HG03175 (cell line): ENCODE measurements at regions not wholly inside any gene's neighbourhood (a gene's known extent, or its start where the extent isn't known, plus 50 kb on each side); places are given as distances from the start of the nearest gene placed in this dataset.
"Not testable (repeated sequence)": the region's sequence is repeated elsewhere in the genome, so short reads cannot be mapped to it uniquely, and the experiment has no call there.

Source experiments
- ATAC-seq: cut with Tn5 transposase; IDR thresholded peaks from one replicate; pipeline ENCODE4 v1.9.1; 2021; ENCODE audit warnings: mild to moderate bottlenecking, moderate library complexity; ENCODE audit not compliant: unreplicated experiment

- no peak for ATAC-seq
Observed at GRCh38 chr5:52603778-52604554, 183.8 kb upstream of the ITGA1 start.

DNA sequence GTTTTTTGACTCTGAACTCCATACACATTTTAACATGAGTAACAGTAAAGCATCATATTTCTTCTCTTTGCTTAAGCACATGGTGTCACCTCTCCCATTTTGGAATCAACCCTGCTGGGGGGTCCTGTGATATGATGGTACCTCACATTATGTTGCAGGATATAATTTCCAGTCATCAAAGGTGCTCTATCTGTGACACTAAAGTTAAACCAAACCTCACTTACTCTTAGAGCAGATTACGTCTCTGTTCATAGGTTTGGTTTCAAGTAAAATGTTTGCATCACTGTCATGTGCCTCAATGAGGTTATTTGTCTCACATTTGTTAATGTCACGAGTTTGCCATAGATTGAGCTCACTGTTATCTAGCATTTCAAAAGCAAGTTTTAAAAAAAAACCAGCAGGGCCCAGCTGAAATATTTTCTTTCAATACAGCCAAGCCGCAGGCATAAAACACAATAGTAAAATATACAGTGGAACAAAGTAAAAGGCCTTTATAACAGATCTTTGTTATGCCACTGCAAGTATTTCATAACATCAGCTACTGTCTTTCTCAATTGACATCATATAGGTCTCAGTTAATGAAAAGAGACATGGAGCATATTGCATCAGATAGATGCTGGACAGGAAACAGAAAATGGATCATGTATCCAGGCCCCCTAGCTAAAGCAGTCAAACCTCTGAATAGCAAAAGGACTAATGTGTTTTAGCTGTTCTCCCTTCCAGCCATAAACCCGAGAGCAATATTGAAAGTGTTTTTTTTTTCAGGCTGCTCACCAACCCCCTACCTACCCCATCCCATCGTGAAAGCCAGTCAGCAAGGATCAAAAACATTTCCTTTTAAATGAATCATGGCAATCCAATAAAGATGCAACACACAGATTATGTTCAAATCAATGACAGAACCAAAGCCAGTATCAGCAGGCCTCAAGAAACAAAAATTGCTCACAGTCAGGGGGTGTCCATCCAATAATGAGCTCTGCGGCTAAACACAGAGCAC lies 182.1 kb upstream of the ITGA1 start:
- ATAC-seq: no peak

DNA sequence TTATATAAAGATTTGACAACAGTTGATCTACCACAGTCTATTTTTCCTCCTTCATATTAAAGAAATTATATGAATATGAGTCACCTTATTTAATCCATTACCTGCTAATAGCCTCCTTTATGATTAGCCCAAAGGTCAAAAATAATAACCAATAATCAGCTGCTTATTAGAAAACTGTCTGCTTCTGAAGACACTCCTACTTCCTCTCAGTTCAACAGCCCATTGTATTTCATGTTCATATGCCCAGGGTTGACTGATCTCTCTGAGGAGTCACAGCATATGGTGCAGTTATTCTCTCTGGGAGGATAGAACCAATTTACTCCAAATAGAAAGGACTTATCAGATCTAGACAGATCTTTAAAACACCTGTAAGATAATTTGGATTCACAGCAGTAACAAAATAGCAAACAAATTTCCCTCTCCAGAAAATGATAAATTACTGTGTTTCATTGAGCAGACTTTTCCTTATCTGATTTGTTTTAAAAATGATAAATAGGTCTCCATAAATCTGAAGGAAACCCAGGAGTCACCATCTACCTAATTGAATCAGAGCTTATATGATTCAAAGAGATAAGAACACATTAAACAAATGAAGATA lies 180.4 kb upstream of the ITGA1 start:
- ATAC-seq: no peak

DNA sequence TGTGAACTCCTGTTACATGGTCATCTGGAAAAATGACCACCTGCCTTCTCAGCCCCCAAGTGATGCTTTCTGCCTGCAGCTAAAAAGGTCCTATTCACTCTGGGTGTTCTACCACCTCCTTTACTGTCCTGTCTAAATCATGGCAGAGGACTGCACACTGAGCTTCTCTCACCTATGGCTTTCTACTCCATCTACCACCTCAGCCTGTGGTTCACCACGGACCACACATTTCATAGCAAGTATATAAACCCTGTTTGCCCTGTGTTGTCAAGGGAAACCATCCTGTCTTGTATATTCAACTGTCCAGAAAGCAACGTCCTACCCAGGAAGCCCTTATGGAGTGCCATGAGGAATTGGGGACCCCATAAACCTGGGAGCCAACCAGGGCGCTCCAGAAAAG lies 167.4 kb upstream of the ITGA1 start:
- ATAC-seq: no peak

GRCh38 chr5:52623291-52623690 lies 164.4 kb upstream of the ITGA1 start:
- no peak for ATAC-seq

- ATAC-seq: no peak
Observed at GRCh38 chr5:52624291-52624690, 163.4 kb upstream of the ITGA1 start.

GRCh38 chr5:52626312-52626711 lies 161.4 kb upstream of the ITGA1 start:
- ATAC-seq: no peak

DNA sequence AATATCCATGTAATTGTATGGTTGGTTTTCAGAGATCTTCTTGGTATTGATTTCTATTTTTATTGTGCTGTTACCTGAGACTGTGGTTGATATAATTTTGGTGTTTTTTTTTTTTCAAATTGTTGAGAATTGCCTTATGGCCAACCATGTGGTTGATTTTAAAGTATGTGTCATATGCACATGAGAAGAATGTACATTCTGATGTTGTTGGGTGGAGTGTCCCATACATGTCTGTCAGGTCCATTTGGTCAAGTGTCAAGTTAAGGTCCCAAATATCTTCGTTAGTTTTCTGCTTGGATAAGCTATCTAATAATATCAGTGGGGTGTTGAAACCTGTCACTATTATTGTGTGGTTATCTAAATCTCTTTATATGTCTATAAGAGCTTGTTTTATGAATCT lies 160.0 kb upstream of the ITGA1 start:
- ATAC-seq: no peak

- ATAC-seq: no peak
Observed at GRCh38 chr5:52632281-52632680, 155.4 kb upstream of the ITGA1 start.

GRCh38 chr5:52634171-52634570 lies 153.5 kb upstream of the ITGA1 start:
- not testable (repeated sequence) for ATAC-seq

GRCh38 chr5:52638732-52639131 lies 149.0 kb upstream of the ITGA1 start:
- no peak for ATAC-seq

GRCh38 chr5:52648726-52649125 lies 139.0 kb upstream of the ITGA1 start:
- no peak for ATAC-seq

GRCh38 chr5:52655163-52655562 lies 132.6 kb upstream of the ITGA1 start:
- ATAC-seq: no peak

- peak; percentile 12 for ATAC-seq
Observed at GRCh38 chr5:52656569-52657246, 131.0 kb upstream of the ITGA1 start.

DNA sequence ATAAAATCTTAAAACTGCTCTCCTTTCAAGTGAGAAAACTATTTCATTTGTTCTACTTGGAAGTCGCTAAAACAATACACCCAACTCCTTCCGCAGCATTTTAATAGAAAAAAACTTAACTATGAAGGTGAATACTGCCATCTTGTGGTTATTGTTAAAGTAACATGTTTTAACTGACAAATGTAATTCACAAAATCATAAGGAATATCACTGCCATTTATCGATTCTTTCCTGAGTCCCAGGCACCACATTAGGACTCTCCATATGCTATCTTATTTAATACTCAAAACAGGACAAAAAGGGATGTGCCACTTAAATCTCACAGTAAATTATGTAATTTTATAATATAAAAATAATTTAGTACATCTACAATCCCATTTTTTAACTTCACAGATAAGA lies 130.5 kb upstream of the ITGA1 start:
- peak; percentile 68 for ATAC-seq

- ATAC-seq: no peak
Observed at GRCh38 chr5:52658246-52658645, 129.5 kb upstream of the ITGA1 start.

DNA sequence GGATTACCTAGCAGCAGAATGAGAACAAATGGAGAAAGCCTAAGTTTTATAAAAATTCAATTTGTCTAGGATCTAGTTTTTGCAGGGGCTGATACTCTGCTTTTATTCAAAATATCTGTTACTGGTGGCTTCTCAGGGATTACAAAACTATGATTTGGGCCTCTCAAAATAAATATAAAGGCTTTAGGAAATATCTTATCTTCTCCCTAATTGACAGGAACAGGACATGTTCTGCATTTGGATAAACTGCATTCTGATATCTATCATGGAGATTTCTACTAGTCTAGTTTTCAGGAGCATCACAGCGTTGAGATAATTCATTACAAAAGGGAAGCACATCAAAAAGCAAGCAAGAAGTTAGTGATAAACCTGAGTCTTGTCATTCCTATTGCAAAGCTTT lies 127.1 kb upstream of the ITGA1 start:
- ATAC-seq: no peak

DNA sequence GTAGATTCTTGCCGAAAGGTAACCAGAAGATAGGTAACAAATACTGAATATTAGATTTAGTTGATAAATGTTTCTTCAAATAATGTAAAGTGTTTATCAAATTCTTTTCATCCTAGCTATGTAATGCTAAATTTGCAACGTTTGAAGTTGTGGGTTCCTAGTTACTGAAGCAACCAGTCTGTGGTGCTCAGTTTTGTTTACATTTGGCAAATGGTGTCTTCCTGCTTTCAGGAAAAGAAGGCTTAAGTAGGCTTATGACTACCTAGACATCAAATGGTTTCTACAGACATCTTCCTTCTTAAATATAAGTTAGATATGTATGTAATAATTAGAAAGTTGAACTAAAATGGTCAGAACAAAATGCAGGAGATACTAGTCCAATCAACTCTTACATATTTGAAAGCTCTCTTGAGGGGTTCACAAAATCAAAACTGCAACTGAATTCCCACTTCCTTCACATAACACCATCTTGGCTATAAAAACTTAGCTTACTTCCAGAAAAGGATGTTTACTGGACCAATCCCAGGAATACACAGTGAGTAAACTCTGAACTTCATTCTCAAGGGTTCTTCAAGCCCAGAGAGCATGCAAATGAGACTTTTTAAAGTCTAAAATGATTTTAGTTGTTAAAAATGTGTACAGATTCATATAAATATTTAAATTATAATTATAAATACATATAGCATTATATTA lies 125.7 kb upstream of the ITGA1 start:
- ATAC-seq: no peak

GRCh38 chr5:52665559-52665958 lies 122.2 kb upstream of the ITGA1 start:
- no peak for ATAC-seq

- ATAC-seq: no peak
Observed at GRCh38 chr5:52668139-52668538, 119.6 kb upstream of the ITGA1 start.
